Middle frontal gyrus (tissue), 1 donor: ENCODE measurements at regions not wholly inside any gene's neighbourhood (a gene's known extent, or its start where the extent isn't known, plus 50 kb on each side); places are given as distances from the start of the nearest gene placed in this dataset.
"Not testable (repeated sequence)": the region's sequence is repeated elsewhere in the genome, so short reads cannot be mapped to it uniquely, and the experiment has no call there.

ENCODE experiments used
- DNase-seq: peaks from one replicate; pipeline ENCODE4 v3.0.0-alpha.2; 2015; ENCODE audit warnings: low spot score; ENCODE audit errors: extremely low spot score

GRCh38 chr6:3672339-3672738, 79.2 kb downstream of the PXDC1 start:
- DNase-seq: not testable (repeated sequence)

GRCh38 chr6:3671382-3671781, 80.1 kb downstream of the PXDC1 start:
- DNase-seq: no peak

DNA sequence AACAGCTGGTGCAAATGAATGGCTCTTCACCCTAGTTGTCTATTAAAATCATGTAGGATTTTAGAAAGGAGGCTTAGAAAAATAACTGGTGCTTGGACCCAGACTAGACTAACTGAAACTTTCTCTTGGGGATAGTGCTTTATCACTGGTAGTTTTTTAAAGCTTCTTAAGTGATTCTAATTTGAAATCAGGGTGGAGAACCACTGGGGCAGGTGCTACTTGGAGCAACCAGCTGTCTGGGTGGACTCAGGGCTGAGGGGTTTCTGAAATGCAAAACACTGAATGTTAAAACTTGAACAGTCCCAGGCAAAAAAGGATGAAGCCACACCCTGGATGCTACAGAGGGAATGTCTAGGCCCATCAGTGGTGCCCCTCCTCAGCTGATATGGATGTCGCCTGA, 81.2 kb downstream of the PXDC1 start:
- no peak for DNase-seq

GRCh38 chr6:3669916-3670315, 81.6 kb downstream of the PXDC1 start:
- DNase-seq: no peak

DNA sequence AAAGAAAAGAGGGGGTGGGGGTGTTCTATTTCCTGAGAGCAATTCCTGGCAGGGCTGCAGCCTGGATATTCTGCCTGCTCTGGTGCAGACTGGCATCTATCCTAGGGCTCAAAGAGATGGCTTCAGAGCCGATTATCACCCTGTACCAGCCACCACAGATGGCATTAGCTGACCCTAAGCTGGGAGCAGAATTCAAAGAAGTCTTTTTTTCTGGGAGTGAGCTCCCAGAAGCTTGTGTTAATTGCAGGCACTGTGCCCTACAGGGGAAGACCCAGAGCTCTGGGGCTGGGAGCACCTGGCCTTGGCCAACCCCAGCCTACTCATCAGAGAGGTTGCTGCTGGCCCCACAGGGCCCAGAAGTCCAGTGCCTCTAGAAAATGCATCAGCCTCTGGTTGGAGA, 85.9 kb downstream of the PXDC1 start:
- DNase-seq: no peak

DNA sequence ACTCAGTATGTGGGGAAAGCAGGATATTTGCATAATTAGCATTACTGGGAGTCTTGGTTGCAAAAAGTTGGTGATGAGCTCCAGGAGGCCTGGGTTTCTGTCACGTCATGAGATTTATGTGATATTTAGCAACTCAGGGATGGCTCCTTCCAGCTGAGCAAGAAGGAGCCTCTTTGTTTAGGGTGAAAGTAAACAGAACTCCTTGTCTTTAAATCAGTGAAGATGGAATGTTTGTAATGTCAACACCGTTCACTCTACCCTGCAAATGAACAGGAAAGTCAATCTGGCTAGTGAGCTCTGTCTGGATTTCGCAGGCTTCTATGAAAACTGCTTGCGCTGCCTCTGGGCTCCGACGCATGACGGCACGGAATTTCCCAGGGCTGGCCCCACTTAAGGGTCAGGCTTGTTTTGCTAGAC, 86.9 kb downstream of the PXDC1 start:
- DNase-seq: no peak

- no peak for DNase-seq
These were observed 87.7 kb downstream of the PXDC1 start for GRCh38 chr6:3663811-3664210.

- no peak for DNase-seq
These were observed 88.4 kb downstream of the PXDC1 start for GRCh38 chr6:3663081-3663480.

- no peak for DNase-seq
These were observed 90.1 kb downstream of the PXDC1 start for GRCh38 chr6:3661390-3661789.

DNA sequence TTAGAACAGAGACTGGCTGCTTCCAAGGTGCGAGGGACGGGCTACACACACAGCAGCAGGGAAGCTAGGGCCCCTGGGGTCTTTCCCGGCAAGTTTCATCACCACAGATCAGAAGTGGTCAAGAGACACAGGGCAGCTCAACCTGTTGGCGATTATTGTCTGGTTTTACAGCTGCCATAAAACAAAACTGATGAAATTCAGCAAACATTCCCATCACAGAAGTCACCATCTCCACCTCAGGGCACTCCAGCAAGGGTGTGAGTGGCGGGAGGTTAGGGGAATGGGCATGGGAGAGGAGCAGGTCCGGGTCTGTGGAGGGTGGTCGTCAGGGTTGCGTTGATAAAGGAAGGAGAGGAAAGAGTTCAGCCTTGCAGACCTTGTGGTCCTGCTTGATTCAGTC, 91.0 kb downstream of the PXDC1 start:
- DNase-seq: no peak

GRCh38 chr6:3659748-3660147, 91.8 kb downstream of the PXDC1 start:
- DNase-seq: no peak

- DNase-seq: no peak
These were observed 95.4 kb downstream of the PXDC1 start for GRCh38 chr6:3656076-3656475.

DNA sequence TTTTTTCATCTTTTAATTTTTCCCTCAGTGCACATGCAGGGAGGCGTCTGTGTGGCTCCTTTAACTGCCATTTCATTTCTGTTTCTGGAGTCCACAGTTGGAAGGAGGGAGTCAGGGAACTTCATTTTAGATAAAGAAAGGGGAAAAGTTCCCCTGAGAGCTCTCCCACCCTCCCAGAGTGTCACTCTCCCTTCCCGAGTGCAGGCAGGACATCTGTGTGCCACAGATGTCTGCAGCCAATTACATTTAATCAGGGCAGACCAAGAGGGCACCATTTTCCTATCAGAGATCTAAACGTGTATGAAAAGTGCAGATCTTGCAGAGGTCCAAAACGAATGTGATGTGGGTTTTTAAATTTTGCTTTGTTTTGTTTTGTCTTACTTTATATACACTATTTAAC, 96.6 kb downstream of the PXDC1 start:
- DNase-seq: no peak

DNA sequence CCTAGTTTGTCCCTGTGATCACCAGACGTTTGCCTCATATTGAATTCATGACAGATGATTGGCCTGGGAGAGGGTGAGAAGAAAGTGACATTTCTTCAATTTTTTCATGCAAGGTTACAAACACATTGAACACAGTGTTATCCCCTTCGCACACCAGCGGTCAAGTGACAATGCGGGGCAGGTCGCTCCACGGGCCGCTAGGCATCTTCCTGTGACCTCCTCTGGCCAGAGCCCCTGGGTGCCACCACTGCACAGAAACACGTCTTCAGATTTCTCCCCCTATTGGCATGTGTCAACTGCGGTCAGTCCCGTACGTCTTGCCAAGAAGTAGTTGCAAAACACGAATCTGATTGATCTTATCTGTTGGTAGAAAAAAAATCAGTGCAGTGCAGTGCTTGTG, 97.1 kb downstream of the PXDC1 start:
- no peak for DNase-seq

DNA sequence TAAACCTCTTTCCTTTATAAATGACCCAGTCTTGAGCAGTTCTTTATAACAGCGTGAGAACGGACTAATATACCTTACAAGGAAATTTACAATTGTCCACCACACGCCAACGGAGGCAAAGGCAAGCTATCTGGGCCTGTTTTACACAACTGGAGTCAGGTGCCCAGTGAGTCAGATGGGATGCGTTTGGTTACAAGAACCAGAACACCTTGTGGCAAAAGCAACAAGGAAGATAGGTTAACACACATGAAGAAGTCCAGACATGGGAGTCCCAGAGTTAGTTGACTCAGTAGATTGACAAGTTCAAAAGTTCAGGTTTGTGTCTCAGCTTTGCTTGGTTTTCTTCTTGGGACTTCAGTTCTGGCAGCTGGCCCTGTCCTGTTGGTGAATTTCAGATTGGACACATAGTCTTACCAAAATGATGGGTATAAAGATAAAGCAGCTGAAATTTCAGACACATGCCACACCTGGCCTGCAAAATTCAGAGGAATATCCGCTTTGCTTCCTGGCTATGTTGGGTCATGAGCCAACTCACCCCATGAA, 97.9 kb downstream of the PXDC1 start:
- DNase-seq: no peak

DNA sequence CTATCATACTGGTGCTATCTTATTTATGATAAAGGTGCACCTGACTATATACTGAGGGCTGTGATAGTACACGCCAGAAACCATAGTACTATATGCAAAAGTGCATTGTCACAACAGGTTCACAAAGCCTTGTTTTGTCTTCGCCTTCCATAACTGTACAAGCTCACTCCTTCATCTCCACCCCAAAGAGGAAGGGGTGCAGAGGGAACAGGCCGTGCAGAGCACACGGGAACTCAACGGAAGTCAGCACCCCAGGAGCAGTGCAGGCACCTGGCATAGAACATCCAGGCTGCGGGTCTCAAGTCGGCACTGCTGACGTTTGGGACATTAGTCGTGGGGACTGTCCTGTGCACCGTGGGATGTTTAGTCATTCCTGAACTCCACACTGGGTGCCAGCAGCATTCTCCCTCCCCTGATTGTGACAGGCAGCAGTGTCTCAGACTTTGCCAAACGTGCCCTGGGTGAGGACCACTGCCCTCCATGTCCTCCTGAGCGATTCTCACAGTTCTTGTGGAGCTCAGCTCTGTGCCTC, 99.7 kb downstream of the PXDC1 start:
- DNase-seq: no peak

GRCh38 chr6:3650959-3651697, 100.4 kb downstream of the PXDC1 start:
- no peak for DNase-seq

- DNase-seq: no peak
These were observed 101.2 kb downstream of the PXDC1 start for GRCh38 chr6:3650076-3650958.

GRCh38 chr6:3648724-3649123, 102.8 kb downstream of the PXDC1 start:
- no peak for DNase-seq

- no peak for DNase-seq
These were observed 104.7 kb downstream of the PXDC1 start for GRCh38 chr6:3646616-3647362.

- no peak for DNase-seq
These were observed 106.8 kb downstream of the PXDC1 start for GRCh38 chr6:3644739-3645012.
